DND-41 (cell line): ENCODE measurements at regions not wholly inside any gene's neighbourhood (a gene's known extent, or its start where the extent isn't known, plus 50 kb on each side); places are given as distances from the start of the nearest gene placed in this dataset.

Experiments
- CTCF ChIP-seq: IDR thresholded peaks from 2 replicates; pipeline ENCODE4 v1.5.1; 2012; ENCODE audit warnings: borderline replicate concordance, low read length, moderate library complexity, mild to moderate bottlenecking; ENCODE audit not compliant: poor library complexity, severe bottlenecking; ENCODE audit errors: extremely low read depth
- EZH2 ChIP-seq: IDR thresholded peaks from 3 replicates; pipeline ENCODE4 v1.6.1; 2012; ENCODE audit warnings: borderline replicate concordance, low read depth, mild to moderate bottlenecking, moderate library complexity, low read length, inconsistent platforms; ENCODE audit not compliant: severe bottlenecking

DNA sequence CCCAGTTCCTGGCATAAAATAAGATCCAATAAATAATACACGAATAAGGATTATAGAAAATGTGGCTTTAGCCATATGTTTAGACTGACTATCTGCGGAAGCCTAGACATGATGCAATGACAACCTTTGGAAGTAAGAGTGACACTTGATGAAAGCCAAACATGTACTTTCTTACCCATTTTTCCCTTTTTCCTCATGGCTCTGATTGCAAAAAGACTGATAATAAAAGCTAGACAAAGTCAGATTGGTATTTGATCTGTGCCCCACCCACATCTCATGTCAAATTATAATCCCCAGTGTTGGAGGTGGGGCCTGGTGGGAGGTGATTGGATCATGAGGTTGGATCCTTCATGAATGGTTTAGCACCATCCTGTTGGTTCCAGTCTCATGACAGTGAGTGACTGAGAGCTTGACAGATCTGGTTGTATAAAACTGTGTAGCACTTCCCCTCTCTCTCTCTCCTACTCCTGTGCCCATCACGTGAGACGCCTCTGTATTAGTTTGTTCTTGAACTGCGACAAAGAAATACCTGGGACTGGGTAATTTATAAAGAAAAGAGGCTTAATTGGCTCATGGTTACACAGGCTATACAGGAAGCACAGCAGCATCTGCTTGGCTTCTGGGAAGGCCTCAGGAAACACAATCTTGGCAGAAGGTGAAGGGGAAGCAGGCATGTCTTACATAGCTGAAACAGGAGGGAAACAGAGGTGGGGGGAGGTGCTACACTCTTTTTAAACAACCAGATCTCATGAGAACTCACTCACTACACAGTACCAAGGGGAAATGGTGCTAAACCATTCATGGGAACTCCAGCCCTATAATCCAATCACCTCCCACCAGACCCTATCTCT, 243.4 kb upstream of the PIK3R1 start:
- TF ChIP-seq CTCF = no peak
- TF ChIP-seq EZH2 = no peak
